ENCODE measurements at regions not wholly inside any gene's neighbourhood (a gene's known extent, or its start where the extent isn't known, plus 50 kb on each side); places are given as distances from the start of the nearest gene placed in this dataset.
"Not testable (repeated sequence)": the region's sequence is repeated elsewhere in the genome, so short reads cannot be mapped to it uniquely, and the experiment has no call there.

DNA sequence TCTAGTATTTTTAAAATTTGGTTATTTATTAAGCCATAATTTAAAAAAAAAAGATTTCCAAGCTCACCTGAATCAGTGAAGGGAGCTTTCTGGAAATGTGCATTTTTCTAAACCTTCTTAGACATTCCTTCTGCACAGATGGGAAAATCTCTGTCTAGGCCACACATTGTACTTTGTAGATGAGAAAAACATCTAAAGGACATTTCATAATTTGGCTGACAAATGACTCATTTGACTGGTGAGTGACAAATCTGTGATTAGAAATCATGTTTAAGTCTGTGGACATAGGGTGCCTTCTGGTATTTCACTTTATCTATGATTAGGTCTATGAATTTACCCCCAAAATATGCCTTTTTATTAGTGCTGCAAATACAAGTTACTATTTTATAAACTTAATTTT lies 1044.9 kb upstream of the FLRT2 start:
- DNase-seq, result no peak

DNA sequence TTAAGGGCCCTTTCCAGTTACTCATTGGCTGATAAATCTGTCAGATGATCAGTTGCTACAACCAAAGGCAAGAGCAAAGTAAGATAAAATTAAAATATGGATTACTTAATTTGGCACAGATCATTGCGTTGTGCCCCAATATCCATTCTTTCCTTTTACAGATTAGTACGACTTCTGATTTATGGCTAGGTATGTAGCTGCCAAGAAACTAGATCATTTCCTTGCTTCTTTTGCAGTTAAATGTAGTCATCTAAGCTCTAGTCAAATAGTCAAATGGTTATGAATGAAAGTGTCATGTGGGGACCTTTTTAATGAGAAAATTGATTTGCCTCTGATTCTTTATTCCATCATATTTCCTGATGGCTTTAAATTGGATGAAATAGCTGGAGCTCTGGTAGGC lies 1039.9 kb upstream of the FLRT2 start:
- no peak for DNase-seq

DNA sequence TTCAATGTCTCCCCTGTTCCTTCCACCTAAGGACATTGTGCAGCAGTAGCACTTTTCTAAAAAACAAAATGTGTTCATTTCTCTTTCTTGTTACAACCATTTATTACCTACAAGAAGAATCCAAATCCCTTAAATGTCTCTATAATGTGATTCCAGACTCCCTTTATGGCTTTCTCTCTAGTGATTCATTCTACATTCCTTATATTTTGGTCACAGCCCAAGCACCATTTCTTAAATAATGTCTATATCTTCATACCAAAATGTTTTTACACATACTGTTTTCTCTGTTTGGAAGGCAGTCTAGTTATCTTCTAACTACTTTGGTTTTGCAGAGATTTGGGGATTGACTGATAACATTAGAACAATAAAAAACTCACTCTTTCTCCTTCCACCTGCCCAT lies 1037.3 kb upstream of the FLRT2 start:
- no peak for DNase-seq

DNA sequence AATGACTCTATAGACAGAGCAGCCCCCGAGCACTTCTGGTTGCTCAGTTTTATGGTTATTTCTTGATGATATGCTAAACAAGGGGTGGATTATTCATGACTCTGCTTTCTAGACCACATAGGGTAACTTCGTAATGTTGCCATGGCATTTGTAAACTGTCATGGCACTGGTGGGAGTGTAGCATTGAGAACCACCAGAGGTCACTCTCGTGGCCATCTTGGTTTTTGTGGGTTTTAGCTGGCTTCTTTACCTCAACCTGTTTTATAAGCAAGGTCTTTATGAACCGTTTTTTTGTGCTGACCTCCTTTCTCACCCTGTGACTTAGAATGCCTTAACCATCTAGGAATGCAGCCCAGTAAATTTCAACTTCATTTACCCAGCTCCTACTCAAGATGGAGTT lies 1036.2 kb upstream of the FLRT2 start:
- no peak for DNase-seq

DNA sequence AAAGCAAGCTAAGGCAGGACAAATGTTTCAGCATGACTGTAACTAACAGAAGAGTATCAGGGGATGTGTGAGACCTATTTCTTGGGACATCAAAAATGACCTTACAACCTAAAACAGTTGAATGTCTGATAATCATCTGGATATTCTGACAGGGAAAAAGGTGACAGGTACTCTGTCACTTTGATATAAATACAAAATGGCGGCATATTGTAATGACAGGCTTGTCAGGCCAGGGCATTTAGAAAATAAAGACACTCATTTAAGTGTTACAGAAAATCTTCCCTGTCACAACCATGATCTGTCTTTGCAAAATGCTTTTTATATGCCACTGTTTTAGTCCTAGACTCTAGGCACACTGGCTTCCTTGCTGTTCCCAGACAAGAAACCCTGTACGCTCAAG lies 1033.3 kb upstream of the FLRT2 start:
- DNase-seq, result no peak

DNA sequence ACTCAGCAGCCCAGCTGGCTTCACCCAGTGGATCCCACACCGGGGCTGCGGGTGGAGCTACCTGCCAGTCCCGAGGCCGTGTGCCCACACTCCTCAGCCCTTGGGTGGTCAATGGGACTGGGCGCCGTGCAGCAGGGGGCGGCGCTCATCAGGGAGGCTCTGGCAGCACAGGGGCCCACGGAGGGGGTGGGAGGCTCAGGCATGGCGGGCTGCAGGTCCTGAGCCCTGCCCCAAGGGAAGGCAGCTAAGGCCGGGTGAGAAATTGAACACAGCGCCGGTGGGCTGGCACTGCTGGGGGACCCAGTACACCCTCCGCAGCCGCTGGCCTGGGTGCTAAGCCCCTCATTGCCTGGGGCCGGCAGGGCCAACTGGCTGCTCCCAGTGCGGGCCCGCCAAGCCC lies 1017.1 kb upstream of the FLRT2 start:
- not testable (repeated sequence) for DNase-seq

DNA sequence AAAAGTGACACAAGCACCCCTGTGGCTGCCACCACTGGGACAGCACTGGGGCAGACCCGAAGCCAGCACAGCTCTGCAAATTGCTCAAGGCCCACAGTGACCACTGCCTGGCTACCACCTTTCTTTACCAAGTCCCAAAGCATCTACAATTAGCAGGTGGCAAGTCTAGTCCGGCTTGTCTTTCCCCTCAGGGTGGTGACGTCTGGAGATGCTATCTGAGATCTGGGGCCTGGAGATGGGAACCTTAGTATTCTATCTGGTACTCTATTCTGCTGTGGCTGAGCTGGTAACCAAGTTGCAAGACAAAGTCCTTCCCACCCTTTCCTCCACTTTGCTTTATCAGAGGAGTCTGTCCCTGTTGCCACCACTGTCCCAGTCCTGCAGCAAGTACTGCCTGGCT lies 1010.1 kb upstream of the FLRT2 start:
- no peak for DNase-seq

DNA sequence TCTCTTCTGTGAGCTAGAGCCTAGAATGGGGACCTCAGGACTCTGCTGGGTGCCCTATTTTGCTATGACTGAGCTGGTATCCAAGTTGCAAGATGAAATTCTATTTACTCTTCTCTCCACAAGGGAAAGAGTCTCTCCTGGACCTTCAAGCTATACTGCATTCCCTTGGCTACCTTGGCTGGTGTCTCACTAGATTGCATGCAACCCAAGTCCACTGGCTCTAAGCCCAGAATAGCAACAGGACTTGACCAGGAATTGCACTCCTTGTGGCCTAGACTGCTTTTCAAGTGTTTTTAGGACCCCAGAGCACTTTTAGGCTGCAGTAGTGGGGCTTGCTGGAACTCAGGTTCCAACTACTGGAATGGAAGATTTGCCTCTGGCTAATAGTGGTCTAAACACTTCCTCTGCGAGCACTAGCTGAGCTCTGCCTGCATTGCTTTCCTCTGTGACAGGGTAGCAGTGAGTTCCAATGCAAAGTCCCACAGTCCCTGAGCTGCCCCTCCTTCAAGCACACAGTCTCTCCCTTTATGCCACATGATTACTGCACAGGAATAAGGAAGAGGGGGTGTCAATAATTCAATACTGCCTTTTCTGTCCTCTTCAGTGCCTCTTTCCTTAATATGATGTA lies 1009.1 kb upstream of the FLRT2 start:
- no peak for DNase-seq

DNA sequence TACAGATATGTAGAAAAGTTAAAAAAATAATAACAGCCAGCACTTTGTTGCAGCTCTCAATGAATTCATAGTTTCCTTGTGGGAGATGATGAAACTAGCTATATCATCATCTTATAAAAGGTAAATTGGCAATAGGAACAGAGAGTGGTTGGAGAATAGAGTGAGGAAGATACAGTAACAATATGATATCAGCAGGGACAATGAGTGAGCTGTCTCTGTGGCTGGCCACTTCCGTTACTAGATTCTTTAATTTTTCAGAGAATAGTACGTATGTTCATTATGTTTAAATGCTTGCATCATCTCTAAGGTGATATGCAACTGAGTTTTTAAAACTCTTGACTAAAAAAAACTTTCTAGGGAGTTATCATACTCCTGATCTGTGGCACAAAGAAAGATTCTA lies 1006.2 kb upstream of the FLRT2 start:
- DNase-seq, result no peak

DNA sequence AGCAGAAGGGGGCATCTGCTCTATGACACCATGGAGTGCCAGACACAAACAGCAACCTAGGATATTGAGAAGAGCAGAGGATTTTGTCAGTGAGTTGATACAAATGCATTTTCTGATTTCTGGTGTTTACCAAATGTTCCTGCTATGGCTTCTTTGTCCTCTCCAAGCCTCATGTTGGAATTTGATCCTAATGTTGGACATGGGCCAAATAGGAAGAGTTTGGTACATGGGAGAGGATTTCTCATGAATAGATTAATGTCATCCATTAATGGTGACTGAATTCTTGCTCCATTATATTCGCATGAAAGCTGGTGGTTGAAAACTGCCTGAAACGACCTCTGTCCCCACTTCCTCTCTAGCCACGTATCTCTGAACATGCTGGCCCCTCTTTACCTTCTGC lies 1002.2 kb upstream of the FLRT2 start:
- no peak for DNase-seq

DNA sequence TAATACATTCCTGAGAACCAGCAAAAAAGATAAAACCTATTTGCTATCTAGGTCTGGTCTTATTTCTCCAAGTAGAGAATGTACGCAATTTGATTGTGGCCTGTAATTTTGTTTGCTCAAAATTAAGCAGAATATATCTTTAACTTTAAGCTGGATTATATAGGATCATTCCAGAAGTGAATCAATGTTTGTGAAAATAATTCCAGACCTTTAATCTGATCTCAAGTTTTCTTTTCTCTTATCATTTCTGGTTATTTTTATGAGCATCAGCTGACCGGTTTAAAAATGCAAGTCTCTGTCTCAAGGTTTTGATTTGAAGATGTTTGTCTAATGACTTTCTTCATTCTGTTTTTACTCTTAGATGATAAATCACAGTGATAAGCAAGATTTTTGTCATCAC lies 997.9 kb upstream of the FLRT2 start:
- no peak for DNase-seq

DNA sequence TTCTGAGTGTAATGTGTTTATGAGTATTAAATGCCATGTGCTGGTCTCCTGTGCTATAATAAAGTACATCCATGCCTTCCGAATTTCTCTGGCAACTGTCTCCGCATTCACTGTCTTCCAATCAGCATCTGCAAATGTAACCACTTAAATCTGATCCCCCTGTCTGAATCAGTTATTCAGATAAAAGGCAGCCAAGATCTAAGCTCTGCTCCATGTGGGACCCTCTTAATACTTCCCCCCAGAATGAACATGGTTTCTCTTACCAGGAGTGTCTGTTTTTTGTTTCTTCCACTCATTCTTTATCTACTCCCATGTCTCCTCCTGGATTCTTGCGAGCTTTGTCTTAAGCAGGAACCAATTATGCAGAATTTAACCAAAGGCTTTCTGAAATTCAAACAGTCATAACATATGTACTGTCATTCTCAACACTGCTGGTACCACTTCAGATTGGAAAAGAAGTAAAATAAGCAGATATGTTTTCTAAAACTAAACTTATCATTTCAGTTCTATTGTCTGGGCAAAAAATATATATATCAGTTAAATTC lies 996.7 kb upstream of the FLRT2 start:
- DNase-seq, result no peak

DNA sequence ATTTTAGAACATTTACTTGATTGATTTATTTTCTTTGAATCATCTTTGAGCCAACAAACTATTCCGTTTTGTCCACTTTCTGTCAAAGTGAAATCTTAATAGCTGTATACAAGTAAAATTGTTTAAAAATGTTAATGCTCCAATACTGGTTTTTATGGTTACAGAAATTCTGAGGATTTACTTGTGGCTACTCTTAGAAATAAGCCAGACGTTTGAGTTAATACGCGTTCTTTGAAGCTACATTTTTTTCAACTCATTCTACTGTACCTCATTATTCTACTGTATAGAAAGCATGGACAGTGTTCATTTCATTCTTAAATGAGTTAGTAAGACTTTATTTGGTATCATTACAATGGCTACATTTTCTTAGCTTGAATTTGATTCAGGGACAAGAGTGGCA lies 996.2 kb upstream of the FLRT2 start:
- DNase-seq, result no peak

DNA sequence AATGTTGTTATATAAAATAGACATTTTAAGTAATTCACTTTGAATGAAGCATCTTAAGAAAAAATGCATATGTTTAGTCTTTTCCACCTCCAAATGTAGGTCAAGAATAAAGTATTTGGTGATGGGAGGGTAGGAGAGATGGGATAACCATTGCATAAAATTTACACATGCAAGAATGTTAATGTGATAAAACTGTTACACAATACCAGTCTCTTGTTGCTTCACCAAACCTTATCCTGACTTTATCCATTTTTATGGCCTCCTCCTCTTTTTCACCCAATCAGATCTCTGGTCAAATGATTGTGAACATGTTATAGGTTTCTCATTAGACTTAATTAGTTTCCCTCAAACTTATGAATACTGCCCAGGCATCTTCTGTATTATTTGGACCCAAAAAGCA lies 994.5 kb upstream of the FLRT2 start:
- no peak for DNase-seq

DNA sequence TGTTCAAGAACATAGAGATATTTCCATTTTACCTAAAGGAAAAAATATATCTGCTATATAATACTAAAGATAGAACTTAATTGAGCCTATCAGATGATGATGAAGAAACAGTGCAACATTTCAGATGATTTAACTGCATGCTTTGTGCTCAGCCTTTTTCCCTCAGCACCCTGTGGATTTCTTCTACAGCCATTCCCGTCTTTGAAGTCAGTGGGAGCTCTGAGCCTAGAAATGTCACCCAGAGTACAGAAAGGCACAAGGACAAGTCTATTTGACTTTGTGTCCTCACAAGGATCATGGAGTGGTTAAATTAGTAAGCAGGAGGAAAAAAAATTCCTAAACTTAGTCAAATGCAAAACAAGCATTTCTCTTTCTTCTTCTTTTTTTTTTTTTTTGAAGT lies 994.0 kb upstream of the FLRT2 start:
- DNase-seq, result no peak

DNA sequence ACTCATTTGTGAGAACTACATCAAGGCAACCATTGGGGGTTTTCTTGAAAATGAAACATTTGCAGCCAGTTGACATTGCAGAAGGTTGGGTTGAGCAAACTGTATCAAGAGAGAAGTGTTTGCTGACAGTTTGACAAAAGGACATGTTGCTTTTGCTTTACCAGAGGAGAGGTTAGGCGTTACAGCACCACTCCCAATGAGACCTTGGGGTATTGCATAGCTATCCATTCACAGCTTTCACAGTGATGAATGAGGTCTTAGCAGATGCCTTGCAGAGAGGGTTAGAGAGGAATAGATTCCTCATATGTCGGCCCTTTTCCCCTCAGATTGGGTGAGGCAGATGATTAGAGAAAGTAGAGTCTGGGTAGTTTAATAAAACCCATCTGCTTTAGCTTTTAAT lies 988.9 kb upstream of the FLRT2 start:
- DNase-seq, result no peak

DNA sequence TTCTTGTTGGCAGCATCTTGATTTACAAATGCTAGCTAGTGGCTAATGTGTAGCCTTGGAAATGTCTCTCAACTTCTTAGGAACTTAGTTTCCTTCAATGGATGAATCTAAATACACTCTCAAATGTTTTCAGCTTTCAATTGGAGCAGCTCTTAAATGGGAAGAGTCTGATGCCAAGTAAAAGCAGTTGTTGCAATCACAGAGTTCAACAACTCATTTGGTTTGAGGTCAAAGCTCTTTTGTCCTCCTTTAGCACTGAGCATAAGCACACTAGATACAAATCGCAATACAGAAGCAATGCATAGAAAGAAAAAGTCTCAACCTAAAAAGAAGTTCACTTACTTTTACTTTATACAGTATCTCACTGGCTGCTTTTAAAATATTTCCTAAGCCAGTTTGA lies 986.1 kb upstream of the FLRT2 start:
- DNase-seq, result no peak

DNA sequence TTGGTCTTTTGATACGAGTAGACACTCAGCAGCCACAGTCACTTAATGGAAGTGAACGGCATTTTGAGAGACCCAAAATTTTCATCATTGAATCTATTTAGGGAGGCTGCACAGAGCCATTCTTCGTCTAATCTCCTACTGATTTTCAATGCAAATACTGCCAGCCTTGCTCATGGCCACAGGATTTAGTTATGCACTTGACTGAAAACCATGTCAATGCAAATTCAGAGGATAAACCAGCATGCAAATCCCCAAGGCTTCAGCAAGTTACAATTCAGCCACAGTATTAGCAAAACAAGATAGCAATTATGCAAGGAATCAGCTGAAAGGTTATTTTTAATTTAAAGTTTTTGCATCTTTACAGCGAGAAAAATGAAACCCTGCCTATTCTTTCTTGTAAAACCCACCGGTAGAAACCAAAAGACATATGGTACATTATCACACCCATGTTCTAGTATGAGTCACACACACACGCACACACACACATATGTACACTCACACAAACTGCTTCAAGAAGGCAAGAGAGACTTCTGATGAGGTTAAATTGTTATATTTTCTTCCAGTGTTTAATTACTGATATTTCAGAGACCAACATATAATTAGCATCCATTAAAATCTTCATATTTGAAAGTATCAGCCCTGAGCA lies 985.3 kb upstream of the FLRT2 start:
- DNase-seq, result no peak

DNA sequence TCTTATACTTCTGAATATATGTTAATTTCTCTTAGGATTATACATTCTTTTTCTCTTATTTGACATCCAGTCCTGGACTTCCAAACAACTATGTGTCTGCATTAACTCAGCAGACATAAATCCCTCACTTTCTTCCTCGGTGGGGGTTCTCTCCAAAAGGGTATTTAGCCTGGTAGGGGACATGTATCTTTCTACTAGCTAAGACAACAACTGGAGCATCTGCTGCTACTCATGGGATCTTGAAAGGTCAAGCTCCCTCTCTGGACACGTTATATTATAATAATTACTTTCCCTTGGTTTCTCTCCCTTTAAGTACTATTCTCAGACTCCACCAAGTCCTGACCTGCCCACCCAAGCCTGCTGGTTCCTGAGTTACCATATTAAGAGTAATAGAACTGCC lies 983.7 kb upstream of the FLRT2 start:
- DNase-seq, result no peak

DNA sequence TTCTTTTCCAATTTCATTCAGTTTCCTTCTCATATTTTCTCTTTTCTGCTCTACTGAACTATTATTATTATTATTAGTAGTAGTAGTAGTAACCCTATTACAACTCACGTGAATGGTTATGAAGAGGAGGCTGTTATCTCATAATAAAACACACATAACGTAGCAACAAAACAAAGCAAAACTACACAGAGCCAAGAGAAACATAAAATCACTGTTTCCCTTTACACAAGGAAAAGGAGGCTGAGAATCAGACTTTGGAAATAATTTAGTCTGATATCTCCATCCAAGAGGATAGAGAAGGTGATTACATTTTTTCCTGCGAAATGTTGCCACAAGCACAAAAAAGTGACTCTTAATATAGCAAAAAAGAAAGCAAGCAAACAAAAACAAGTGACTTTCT lies 975.8 kb upstream of the FLRT2 start:
- no peak for DNase-seq

DNA sequence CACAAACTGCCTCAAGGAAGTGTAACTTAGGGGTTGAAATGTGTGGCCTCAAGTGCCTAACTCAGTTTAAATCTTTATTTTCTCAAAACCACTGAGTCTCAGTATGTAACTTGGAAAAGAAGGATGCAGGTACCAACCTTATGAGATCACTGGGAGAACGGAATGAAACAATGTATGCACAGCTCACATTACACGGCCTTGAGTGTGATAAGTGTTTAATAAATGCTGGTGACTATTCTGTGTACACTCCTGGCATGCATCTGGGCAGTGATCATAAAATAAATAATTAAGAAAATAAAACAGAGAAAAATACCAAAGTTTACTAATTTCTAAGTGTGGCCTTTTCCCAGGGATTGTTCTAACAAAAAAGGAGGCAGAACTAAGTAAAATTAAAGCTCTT lies 974.5 kb upstream of the FLRT2 start:
- DNase-seq, result no peak

DNA sequence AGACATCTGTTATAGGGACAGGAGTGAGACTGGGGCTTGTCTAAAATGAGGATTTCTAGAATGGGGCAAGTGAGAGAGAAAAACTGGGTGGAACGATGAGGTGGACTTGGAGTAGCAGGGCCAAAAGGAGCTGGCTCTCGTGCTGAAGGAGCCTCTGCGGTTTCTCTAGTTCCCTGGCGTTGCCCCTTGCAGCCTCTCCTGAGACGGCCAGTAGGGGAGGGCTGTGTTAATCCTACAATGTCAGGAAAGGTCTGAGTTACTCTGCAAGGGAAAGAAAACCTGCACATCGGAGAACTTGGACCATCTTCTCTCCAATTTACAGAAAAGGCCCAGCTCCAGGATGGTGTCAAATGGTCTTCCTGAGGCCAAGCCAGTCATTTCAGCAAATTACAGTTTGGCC lies 963.8 kb upstream of the FLRT2 start:
- no peak for DNase-seq

DNA sequence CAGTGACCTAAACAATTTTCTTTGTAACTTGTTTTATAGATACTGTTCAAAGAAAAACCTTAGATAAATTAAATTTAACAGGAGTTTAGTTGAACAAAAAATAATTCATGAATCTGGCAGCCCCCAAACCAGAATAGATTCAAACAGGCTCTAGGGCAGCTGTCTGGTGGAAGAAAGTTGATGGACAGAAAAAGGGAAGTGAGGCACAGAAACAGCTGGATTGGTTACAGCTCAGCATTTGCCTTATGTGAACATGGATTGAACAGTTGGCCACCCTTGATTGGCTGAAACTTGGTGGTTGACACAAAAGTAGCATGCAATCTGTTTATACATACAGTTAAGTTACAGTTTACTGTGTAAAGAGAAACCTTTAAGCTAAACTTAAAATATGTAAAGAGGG lies 954.3 kb upstream of the FLRT2 start:
- DNase-seq, result no peak

DNA sequence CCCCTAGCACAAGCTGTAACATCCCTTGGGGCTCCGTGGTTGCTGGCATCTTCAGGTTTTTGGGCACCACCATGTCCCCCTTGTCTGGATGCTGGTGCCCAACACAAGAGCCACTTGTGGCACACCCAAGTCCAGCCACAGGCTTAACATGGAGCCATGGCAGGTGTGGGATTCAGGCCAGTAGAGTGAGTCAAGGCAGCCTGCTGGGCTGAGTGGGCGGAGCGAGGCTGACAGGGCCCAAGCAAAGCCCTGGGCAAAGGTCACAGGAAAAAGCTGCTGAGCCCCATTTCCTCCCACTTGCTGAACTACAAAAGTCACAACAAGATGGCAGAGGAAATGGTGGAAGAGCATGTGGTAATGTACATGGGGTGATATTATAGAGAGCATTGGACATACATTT lies 950.7 kb upstream of the FLRT2 start:
- DNase-seq, result no peak

DNA sequence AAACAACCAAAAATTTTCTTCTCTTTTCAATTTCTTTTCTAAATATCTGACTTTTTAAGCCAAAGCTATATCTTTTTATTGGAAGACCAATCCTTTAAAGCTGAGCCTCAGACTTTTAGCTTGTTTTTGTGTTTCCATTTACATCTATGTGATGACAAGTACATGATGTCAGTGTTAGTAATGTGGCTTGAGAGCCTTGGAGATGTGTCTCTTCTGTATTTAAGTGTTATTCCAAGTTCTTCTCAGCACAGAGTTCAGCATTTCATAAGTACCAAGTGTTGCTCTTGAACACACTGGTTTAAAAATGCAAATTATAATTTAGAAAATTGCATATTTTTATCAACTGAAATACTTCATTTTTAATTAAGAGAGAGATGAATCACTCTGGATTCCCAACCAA lies 948.9 kb upstream of the FLRT2 start:
- no peak for DNase-seq

All from suppressor macrophage (primary cell).